Keratinocyte (primary cell): ENCODE measurements at regions not wholly inside any gene's neighbourhood (a gene's known extent, or its start where the extent isn't known, plus 50 kb on each side); places are given as distances from the start of the nearest gene placed in this dataset.

Source experiments
- DNase-seq: peaks from one replicate; pipeline ENCODE4 v3.0.0-alpha.2; 2011; ENCODE audit warnings: low read depth, missing footprints, low spot score
- FAIRE-seq: peaks from 2 replicates; lab custom pipeline; 2011; peaks lifted over from hg19 to GRCh38; lab: Jason Lieb, UNC
- H2AFZ ChIP-seq: 2 replicates; pipeline ENCODE4 v1.6.0; 2012; ENCODE audit warnings: low read length, control low read depth, inconsistent platforms; ENCODE audit not compliant: control insufficient read depth
- H3K27ac ChIP-seq: 2 replicates; pipeline ENCODE4 v1.5.1; 2011; ENCODE audit warnings: low read length; ENCODE audit not compliant: control insufficient read depth, insufficient read depth
- H3K27me3 ChIP-seq: 3 replicates; pipeline ENCODE4 v1.6.0; 2011; ENCODE audit warnings: low read length; ENCODE audit not compliant: control insufficient read depth, insufficient read depth; ENCODE audit errors: extremely low read depth
- H3K36me3 ChIP-seq, 2 experiments: 2 replicates in 1 of 2; 3 replicates in 1 of 2; pipeline ENCODE4 v1.5.1; 2011; ENCODE audit warnings: low read length in 2 of 2, mild to moderate bottlenecking in 1 of 2; ENCODE audit not compliant: control insufficient read depth in 2 of 2, insufficient read depth in 2 of 2; ENCODE audit errors: extremely low read depth in 1 of 2
- H3K4me1 ChIP-seq: 3 replicates; pipeline ENCODE4 v1.5.1; 2011; ENCODE audit warnings: low read length; ENCODE audit not compliant: control insufficient read depth, insufficient read depth; ENCODE audit errors: extremely low read depth
- H3K4me2 ChIP-seq: 3 replicates; pipeline ENCODE4 v1.6.0; 2011; ENCODE audit warnings: low read depth, low read length; ENCODE audit not compliant: control insufficient read depth, insufficient read depth; ENCODE audit errors: extremely low read depth
- H3K4me3 ChIP-seq, 3 experiments: fragments of 200-600 bp in 1 of 3; sonication (generic) in 1 of 3; 2 replicates in 2 of 3; 3 replicates in 1 of 3; pipeline ENCODE4 v1.5.1; 2011 to 2016; ENCODE audit warnings: low read length in 3 of 3, mild to moderate bottlenecking in 3 of 3, control low read depth in 2 of 3, inconsistent platforms in 1 of 3, low read depth in 1 of 3, mixed read lengths in 1 of 3, mixed run types in 1 of 3, moderate library complexity in 1 of 3; ENCODE audit not compliant: control insufficient read depth in 2 of 3, insufficient read depth in 2 of 3; ENCODE audit errors: extremely low read depth in 1 of 3
- H3K79me2 ChIP-seq: 2 replicates; pipeline ENCODE4 v1.6.0; 2012; ENCODE audit warnings: low read length; ENCODE audit not compliant: control insufficient read depth, insufficient read depth
- H3K9ac ChIP-seq: 3 replicates; pipeline ENCODE4 v1.6.0; 2011; ENCODE audit warnings: low read length; ENCODE audit not compliant: control insufficient read depth, insufficient read depth; ENCODE audit errors: extremely low read depth
- H3K9me1 ChIP-seq: 3 replicates; pipeline ENCODE4 v1.6.0; 2011; ENCODE audit warnings: low read length; ENCODE audit not compliant: control insufficient read depth, insufficient read depth; ENCODE audit errors: extremely low read depth
- H3K9me3 ChIP-seq: 2 replicates; pipeline ENCODE4 v1.5.1; 2012; ENCODE audit warnings: low read depth, low read length; ENCODE audit not compliant: control insufficient read depth
- H4K20me1 ChIP-seq: 3 replicates; pipeline ENCODE4 v1.6.0; 2011; ENCODE audit warnings: low read length; ENCODE audit not compliant: control insufficient read depth, insufficient read depth; ENCODE audit errors: extremely low read depth
- CTCF ChIP-seq, 3 experiments: IDR thresholded peaks in 1 of 3; conservative IDR thresholded peaks in 1 of 3; optimal IDR thresholded peaks in 1 of 3; 2 replicates in 2 of 3; 3 replicates in 1 of 3; pipeline versions ENCODE3 to v1.5.1; 2011; ENCODE audit warnings: low read length in 3 of 3, mild to moderate bottlenecking in 3 of 3, moderate library complexity in 2 of 3, control low read depth in 1 of 3, inconsistent platforms in 1 of 3; ENCODE audit not compliant: insufficient read depth in 2 of 3; ENCODE audit errors: extremely low read depth in 1 of 3
- EZH2 ChIP-seq: IDR thresholded peaks from one replicate; pipeline ENCODE4 v1.6.1; 2012; ENCODE audit warnings: inconsistent platforms, mild to moderate bottlenecking, low read length, moderate library complexity
- dilution Hi-C: fragments of 300-500 bp; cut with MboI; formaldehyde crosslinking; loops from one replicate; pipeline ENCODE4 v1.7.0; 2020; ENCODE audit warnings: low sequenced_read_pairs; ENCODE audit not compliant: extremely low pct_ligation_motif_present

DNA sequence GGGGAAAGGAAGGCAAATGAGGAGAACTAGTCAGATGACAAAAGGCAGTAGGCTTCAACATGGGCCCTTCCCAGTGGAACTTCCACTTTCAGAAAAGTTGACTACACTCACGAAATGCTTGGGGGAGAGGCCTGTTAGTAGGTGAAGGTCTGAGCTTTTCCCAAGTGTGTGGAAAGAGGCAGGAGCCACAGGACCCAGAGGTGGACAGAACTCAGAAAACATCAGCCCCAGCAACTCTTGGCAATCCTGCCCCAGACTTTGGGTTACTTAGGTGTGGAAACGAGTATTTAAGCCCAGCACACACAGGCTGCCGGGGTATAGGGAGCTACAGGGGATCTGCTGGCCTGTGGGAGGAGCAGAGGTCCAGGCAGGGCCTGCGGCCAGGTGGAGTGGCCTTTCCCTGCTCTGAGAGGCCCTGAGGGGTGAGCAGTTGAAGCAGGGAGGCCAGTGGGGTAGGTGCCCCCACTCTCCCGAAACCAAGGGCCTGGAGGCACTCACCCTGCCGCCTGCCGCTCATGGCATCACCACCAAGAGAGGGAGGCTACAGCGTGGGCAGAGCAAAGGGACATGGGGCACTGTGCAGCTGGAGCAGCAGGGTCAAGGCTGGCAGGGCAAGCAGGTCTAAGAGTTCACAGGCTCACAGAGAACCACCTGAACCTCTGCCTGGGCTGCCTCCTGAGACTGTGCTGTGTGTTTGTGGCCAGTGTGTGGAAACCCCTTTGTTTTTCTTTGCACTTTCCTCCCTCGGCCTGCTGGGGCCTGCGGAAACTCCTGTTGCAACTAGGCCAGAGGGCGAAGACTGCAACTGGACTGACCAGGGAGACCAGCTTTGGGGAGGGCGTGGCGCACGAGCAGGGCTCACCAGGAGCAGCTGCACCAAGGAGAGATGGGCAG lies 130.7 kb upstream of the SERTAD2 start:
- DNase-seq (no peak), FAIRE-seq (no peak)
- TF ChIP-seq EZH2, result no peak
- TF ChIP-seq CTCF (optimal IDR thresholded peaks at IDR 0.05 in 1 of 3, IDR thresholded peaks at IDR 0.05 in 1 of 3, conservative IDR thresholded peaks at IDR 0.05 in 1 of 3; ENCODE audit: extremely low read depth in 1 of 3, insufficient read depth in 2 of 3, low read length in 3 of 3), result no peak
- Histone ChIP-seq H3K9me1 (no peaks in the 10 kb centered on the region), H3K27me3 (no peaks in the 10 kb centered on the region), H3K4me1 (peaks cover 31% of the 10 kb centered on the region), H3K27ac (no peak overlapping the region), H3K36me3 (no peaks in the 10 kb centered on the region), H3K79me2 (no peaks in the 10 kb centered on the region), H3K9ac (no peak overlapping the region), H4K20me1 (no peaks in the 10 kb centered on the region), H3K4me2 (no peak overlapping the region), H3K4me3 (no peak overlapping the region), H3K9me3 (no peaks in the 10 kb centered on the region), H2AFZ (no peak overlapping the region)
- dilution Hi-C loops, result no loop called here

- FAIRE-seq, result no peak
- Histone ChIP-seq H3K4me3 (no peak overlapping the region), H3K27ac (no peak overlapping the region), H3K9me3 (no peaks in the 10 kb centered on the region), H2AFZ (no peak overlapping the region), H3K79me2 (no peaks in the 10 kb centered on the region), H3K9ac (no peak overlapping the region), H3K9me1 (no peaks in the 10 kb centered on the region), H3K4me2 (no peak overlapping the region), H4K20me1 (no peaks in the 10 kb centered on the region), H3K27me3 (no peaks in the 10 kb centered on the region), H3K36me3 (no peaks in the 10 kb centered on the region), H3K4me1 (peaks cover 28% of the 10 kb centered on the region)
- DNase-seq, result no peak
- TF ChIP-seq EZH2 (no peak), CTCF (optimal IDR thresholded peaks at IDR 0.05 in 1 of 3, IDR thresholded peaks at IDR 0.05 in 1 of 3, conservative IDR thresholded peaks at IDR 0.05 in 1 of 3; ENCODE audit: extremely low read depth in 1 of 3, insufficient read depth in 2 of 3, low read length in 3 of 3) (no peak)
- dilution Hi-C loops, result no loop called here
These were observed 131.5 kb upstream of the SERTAD2 start for GRCh38 chr2:64785245-64785644.
